ENCODE measurements at regions not wholly inside any gene's neighbourhood (a gene's known extent, or its start where the extent isn't known, plus 50 kb on each side); places are given as distances from the start of the nearest gene placed in this dataset.

- no peak for TF ChIP-seq POLR2A (IDR thresholded peaks at IDR 0.05)
- TF ChIP-seq POLR2AphosphoS5 (IDR thresholded peaks at IDR 0.05) = no peak
Observed at GRCh38 chr6:16045238-16045637, 83.6 kb upstream of the MYLIP start.

All from prostate gland (tissue), 1 donor.